ENCODE measurements at regions not wholly inside any gene's neighbourhood (a gene's known extent, or its start where the extent isn't known, plus 50 kb on each side); places are given as distances from the start of the nearest gene placed in this dataset.

DNA sequence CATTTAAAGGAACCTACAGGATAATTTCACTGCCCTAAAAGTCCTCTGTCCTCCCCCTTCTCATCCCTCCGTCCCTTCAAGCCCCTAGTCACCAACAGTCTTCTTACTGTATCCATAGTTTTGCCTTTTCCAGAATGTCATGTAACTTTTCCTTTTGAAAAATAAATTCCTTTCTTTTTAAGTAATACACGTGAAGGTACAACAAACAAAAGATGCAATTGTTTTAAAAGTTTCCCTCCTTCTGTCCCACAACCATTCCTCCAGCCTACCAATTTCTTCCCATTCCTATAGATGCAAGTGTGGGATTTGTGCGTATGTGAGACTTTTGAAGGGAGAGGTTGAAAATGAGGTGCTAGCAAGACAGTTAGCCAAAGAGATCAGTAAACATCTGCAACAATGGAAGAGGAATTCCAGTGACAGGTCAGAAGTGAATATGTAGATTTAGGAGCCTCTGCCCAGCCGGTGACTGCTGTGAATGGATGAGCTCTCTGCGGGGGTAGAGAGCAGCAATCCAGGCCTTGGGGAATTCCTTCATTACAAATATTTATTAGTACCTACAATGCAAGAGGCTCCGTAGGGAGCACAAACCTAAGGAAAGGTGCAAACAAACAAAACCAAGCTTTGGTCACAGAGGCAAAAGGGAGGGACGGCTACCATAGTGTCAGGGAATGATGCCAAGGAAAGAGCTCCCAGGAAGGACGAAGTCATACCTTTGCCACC, 243.6 kb downstream of the SKIDA1 start:
- FAIRE-seq: no peak
- TF ChIP-seq TAF1 (IDR thresholded peaks at IDR 0.05; ENCODE audit: borderline replicate concordance, low read depth, low read length) (no peak), POLR2A (IDR thresholded peaks at IDR 0.05; ENCODE audit: low read depth, low read length) (no peak), POLR2AphosphoS5 (IDR thresholded peaks at IDR 0.05; ENCODE audit: low read depth, low read length) (no peak)
- no peak for DNase-seq (ENCODE audit: insufficient read length)

DNA sequence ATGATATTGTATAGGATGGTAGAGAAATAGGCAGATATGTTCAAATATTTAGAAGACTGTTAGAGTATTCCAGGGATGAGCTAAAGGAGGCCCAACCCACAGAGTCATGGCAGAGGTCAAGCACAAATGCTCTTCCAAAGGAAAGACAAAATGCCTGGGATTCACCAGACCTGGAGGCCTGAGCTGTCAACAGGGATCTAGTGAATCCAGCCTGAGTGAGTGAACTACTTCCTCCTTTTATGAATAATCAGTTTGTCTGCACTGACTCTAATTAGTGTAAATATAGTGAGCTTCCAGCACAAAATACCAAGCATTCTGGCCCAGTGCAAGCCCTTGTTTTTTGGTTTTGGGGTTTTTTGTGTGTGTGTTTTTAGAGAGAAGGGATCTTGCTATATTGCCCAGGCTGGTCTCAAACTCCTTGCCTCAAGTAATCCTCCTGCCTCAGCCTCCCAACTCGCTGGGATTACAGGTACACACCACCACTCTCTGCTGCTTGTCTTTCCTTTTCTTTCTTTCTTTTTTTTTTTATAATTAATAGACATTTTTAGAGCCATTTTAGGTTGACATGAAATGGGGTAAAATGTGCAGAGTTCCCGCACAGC, 244.4 kb downstream of the SKIDA1 start:
- TF ChIP-seq POLR2AphosphoS5 (IDR thresholded peaks at IDR 0.05; ENCODE audit: low read depth, low read length) (no peak), POLR2A (IDR thresholded peaks at IDR 0.05; ENCODE audit: low read depth, low read length) (no peak), TAF1 (IDR thresholded peaks at IDR 0.05; ENCODE audit: borderline replicate concordance, low read depth, low read length) (no peak)
- DNase-seq (ENCODE audit: insufficient read length): no peak
- FAIRE-seq: no peak

DNA sequence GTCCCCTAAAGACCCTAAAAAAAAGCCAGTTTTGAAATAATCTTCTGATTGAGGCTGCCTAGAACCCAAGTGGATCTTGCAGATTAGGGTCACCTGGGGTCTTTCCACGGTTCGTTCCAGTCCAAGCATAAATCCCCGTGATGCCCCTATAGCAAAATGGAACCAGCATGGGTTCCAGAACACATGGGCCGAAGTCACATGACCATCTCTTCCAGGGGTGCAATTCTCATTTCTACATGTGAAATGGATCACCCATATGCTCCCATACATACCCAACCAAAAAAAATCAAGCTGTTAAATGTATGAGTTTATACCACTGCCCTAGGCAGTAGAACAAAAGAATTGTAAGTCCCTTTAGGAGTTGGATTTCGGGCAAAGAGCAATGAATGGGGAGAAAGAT, 245.4 kb downstream of the SKIDA1 start:
- DNase-seq (ENCODE audit: insufficient read length): no peak
- TF ChIP-seq TAF1 (IDR thresholded peaks at IDR 0.05; ENCODE audit: borderline replicate concordance, low read depth, low read length) (no peak), POLR2A (IDR thresholded peaks at IDR 0.05; ENCODE audit: low read depth, low read length) (no peak), POLR2AphosphoS5 (IDR thresholded peaks at IDR 0.05; ENCODE audit: low read depth, low read length) (no peak)
- FAIRE-seq: no peak

DNA sequence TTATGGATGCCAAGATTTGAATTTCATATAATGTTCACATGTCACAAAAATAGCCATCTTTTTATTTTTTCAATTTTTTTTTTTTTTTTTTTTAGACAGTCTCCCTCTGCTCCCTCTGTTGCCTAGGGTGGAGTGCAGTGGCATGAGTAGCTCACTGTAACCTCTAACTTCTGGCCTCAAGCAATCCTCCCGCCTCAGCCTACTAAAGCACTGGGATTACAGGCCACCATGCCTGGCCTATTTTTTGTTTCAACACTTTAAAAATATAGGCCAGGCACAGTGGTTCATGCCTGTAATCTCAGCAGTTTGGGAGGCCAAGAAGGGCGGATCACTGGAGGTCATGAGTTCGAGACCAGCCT, 246.3 kb downstream of the SKIDA1 start:
- DNase-seq (ENCODE audit: insufficient read length) (no peak), FAIRE-seq (no peak)

DNA sequence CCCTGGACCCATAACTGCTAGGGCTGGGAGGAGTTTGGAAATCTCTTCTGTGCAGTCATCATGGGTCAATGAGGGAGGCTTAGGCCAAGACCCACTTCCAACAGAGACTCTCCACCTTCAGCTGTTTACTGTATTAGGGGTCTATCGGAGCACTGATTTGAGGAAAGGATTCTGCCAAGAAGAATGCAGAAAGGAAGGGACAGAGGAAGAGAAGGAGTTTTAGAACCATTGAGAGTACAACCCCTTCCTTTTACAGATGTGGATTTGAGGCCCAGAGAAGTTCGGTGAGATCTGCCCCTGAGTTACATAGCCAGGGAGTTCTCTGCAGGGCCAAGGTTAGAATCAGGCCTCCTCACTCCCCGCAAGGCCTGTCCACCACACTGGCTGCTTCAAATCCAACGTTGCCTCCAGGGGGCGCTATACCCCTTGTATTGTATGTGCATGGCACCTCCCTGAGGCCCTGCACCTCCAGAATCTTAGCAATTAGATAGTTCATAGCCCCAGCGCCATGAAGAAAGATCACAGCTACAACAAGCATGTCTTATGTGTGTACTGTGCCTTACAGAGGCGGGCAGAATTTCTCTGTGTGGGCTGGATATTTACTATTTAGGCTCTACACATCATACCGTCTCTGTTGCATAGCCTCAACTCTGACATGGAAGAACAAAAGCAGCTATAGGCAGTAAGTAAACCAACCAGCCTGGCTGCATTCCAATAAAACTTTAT, 246.8 kb downstream of the SKIDA1 start:
- FAIRE-seq (no peak), DNase-seq (ENCODE audit: insufficient read length) (peak; percentile 35)
- TF ChIP-seq TAF1 (IDR thresholded peaks at IDR 0.05; ENCODE audit: borderline replicate concordance, low read depth, low read length): no peak
- no peak for TF ChIP-seq POLR2AphosphoS5 (IDR thresholded peaks at IDR 0.05; ENCODE audit: low read depth, low read length)
- no peak for TF ChIP-seq POLR2A (IDR thresholded peaks at IDR 0.05; ENCODE audit: low read depth, low read length)

More for the DNA sequence above, 246.3 kb downstream of the SKIDA1 start:
- TF ChIP-seq TAF1 (IDR thresholded peaks at IDR 0.05; ENCODE audit: borderline replicate concordance, low read depth, low read length): no peak
- TF ChIP-seq POLR2AphosphoS5 (IDR thresholded peaks at IDR 0.05; ENCODE audit: low read depth, low read length): no peak
- TF ChIP-seq POLR2A (IDR thresholded peaks at IDR 0.05; ENCODE audit: low read depth, low read length): no peak

DNA sequence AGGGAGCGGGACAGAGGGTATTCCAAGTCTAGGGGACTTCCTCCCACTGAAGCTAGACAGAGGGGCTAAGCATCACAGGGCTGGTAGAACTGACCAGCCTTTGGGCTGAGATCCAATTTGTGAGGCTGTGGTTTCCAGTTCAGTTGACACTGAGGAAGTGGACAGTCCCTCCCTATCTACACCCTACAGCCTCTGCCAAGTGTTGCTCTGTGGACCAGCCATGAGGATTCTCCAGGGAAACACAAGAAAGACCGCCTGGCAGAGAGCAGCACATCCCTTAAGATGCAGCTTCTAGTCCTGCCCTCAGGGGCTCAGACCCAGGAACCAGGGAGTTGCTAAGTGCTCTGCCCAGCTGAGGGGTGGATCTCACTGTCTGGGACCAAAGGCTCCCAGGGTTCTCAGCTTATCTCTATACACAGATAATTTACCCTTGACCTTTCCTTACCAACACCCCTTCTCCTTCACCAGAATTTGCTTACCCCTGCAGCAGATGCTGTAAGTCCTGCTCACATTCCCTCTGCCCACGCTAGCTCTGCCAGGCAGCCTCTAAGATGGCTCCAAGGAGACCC, 252.0 kb downstream of the SKIDA1 start:
- DNase-seq (ENCODE audit: insufficient read length) (no peak), FAIRE-seq (no peak)

DNA sequence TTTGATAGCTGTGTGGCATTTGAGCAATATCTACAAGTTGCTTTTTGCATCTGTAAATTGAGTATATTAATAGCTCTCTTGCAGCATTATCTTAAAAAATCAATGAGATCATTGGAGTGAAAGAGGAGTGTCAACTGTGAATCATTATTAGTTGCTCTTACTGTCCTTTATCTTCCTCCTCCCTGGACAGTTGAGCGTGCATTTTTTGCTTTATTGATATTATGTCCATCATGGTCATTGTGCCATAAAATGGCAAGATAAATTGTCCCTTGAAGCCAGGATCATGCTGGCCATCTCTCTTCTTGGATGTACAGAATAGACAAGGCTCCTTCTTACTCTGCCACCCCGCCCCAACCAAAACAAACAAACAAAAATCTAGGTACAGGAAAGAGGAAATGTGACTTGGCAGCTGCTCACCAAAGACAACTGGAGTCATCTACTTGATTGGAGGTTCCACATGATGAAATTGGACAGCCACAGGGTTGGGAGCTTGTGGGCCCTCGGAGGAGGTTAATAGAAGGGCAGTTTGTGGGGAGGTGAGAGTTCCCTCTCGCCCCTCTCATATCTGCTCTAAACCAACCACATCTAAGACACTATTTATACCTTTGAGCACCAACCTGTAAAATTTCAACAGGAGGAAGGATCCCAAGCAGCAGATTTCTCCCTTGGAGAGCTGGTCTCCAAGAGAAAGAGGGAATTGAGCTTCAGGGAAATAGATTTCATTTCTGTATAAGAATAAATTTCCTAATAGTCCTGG, 252.7 kb downstream of the SKIDA1 start:
- DNase-seq (ENCODE audit: insufficient read length) (no peak), FAIRE-seq (no peak)
- TF ChIP-seq POLR2AphosphoS5 (IDR thresholded peaks at IDR 0.05; ENCODE audit: low read depth, low read length) (no peak), TAF1 (IDR thresholded peaks at IDR 0.05; ENCODE audit: borderline replicate concordance, low read depth, low read length) (no peak), POLR2A (IDR thresholded peaks at IDR 0.05; ENCODE audit: low read depth, low read length) (no peak)

More for the DNA sequence above, 252.0 kb downstream of the SKIDA1 start:
- no peak for TF ChIP-seq TAF1 (IDR thresholded peaks at IDR 0.05; ENCODE audit: borderline replicate concordance, low read depth, low read length)
- TF ChIP-seq POLR2AphosphoS5 (IDR thresholded peaks at IDR 0.05; ENCODE audit: low read depth, low read length): no peak
- TF ChIP-seq POLR2A (IDR thresholded peaks at IDR 0.05; ENCODE audit: low read depth, low read length): no peak

DNA sequence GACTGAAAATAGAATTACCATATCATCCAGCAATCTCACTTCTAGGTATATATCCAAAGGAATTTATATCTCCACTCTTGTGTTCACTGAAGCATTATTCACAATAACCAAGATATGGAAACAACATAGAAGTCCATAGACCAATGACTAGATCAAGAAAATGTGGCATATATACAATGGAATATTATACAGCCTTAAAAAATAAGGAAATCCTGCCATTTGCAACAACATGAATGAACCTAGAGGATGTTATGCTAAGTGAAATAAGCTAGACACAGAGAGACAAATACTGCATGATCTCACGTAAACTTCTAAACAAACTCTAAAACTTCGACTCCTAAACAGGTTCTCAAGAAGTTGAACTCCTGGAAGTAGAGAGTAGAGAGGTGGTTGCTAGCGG, 254.5 kb downstream of the SKIDA1 start:
- DNase-seq (ENCODE audit: insufficient read length) (no peak), FAIRE-seq (no peak)
- no peak for TF ChIP-seq TAF1 (IDR thresholded peaks at IDR 0.05; ENCODE audit: borderline replicate concordance, low read depth, low read length)
- no peak for TF ChIP-seq POLR2AphosphoS5 (IDR thresholded peaks at IDR 0.05; ENCODE audit: low read depth, low read length)
- TF ChIP-seq POLR2A (IDR thresholded peaks at IDR 0.05; ENCODE audit: low read depth, low read length): no peak

DNA sequence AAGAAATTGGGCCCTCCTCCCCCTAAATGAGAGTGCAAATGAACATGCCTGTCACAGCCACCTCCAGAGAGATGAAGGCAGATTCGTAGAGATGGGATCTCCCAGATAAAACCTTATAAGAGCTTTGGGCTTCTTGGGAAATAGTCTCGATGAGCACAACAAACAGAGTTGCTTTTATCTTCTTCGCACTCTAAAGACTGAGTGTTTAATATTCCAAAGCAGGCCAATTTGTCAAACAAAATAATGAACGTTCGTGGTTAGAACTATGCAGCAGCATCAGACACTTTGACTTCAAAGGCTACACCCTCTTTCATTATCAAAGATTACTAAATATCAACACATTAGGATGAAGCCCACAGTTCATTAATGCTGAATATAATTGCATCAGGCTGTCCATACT, 256.2 kb downstream of the SKIDA1 start:
- DNase-seq (ENCODE audit: insufficient read length) (no peak), FAIRE-seq (no peak)
- no peak for TF ChIP-seq POLR2AphosphoS5 (IDR thresholded peaks at IDR 0.05; ENCODE audit: low read depth, low read length)

DNA sequence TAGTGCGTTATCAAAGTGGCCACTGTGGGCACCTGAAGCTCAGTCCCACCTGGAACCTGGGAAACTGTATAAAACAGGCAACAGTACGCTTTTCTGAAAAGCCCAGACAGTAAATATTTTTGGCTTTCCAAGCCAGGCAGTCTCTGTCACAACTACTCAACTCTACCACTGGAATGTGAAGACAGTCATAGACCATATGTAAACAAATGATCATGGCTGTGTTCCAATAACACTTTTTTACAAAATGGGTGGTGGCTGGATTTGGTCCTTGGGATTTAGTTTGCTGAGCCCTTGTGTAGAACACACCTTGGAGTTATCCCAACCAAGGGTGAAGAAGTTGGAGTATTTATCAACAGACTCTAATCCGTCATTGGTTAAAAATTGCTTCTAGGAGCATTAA, 259.9 kb downstream of the SKIDA1 start:
- FAIRE-seq: no peak
- no peak for DNase-seq (ENCODE audit: insufficient read length)
- TF ChIP-seq POLR2A (IDR thresholded peaks at IDR 0.05; ENCODE audit: low read depth, low read length): no peak
- no peak for TF ChIP-seq TAF1 (IDR thresholded peaks at IDR 0.05; ENCODE audit: borderline replicate concordance, low read depth, low read length)
- TF ChIP-seq POLR2AphosphoS5 (IDR thresholded peaks at IDR 0.05; ENCODE audit: low read depth, low read length): no peak

DNA sequence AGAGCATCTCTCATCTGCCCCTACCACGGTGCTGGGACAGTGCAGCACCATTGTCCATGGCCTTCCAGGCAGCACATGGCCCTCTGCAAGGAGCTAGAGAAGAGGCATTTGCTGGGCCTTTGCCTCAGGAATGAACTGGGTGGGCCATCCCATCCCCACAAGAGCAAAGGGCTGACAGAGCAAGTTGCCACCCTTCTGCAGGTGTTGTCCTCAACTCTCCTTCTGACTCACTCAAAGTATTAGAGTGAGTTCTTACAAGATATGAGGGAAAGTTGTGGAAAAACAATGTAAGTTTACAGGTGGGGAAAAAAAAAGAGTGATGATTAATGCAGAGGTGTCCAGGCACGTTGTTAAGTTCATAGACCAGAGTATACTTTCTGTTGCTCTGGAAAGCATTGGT, 261.2 kb downstream of the SKIDA1 start:
- TF ChIP-seq POLR2AphosphoS5 (IDR thresholded peaks at IDR 0.05; ENCODE audit: low read depth, low read length) (no peak), POLR2A (IDR thresholded peaks at IDR 0.05; ENCODE audit: low read depth, low read length) (no peak), TAF1 (IDR thresholded peaks at IDR 0.05; ENCODE audit: borderline replicate concordance, low read depth, low read length) (no peak)
- no peak for FAIRE-seq

More for the DNA sequence above, 261.2 kb downstream of the SKIDA1 start:
- no peak for DNase-seq (ENCODE audit: insufficient read length)
